ENCODE measurements at regions not wholly inside any gene's neighbourhood (a gene's known extent, or its start where the extent isn't known, plus 50 kb on each side); places are given as distances from the start of the nearest gene placed in this dataset.

- no peak for DNase-seq (ENCODE audit: low read depth)
- no peak overlapping the region for H3K4me3 ChIP-seq (ENCODE audit: low read depth, low read length)
- TF ChIP-seq CTCF (conservative IDR thresholded peaks at IDR 0.05; ENCODE audit: low read depth, low read length) = no peak
Observed at GRCh38 chr6:91464718-91465117, 877.8 kb upstream of the MAP3K7 start.

GRCh38 chr6:91464201-91464600 is 877.3 kb upstream of the MAP3K7 start:
- no peak for DNase-seq (ENCODE audit: low read depth)
- TF ChIP-seq CTCF (conservative IDR thresholded peaks at IDR 0.05; ENCODE audit: low read depth, low read length) = no peak
- no peak overlapping the region for H3K4me3 ChIP-seq (ENCODE audit: low read depth, low read length)

GRCh38 chr6:91462241-91462640 is 875.4 kb upstream of the MAP3K7 start:
- no peak for TF ChIP-seq CTCF (conservative IDR thresholded peaks at IDR 0.05; ENCODE audit: low read depth, low read length)
- DNase-seq (ENCODE audit: low read depth) = no peak
- H3K4me3 ChIP-seq (ENCODE audit: low read depth, low read length) = no peak overlapping the region

GRCh38 chr6:91453224-91453878 is 866.5 kb upstream of the MAP3K7 start:
- no peak overlapping the region for H3K4me3 ChIP-seq (ENCODE audit: low read depth, low read length)
- no peak for DNase-seq (ENCODE audit: low read depth)
- TF ChIP-seq CTCF (conservative IDR thresholded peaks at IDR 0.05; ENCODE audit: low read depth, low read length) = no peak

- no peak for DNase-seq (ENCODE audit: low read depth)
- no peak overlapping the region for H3K4me3 ChIP-seq (ENCODE audit: low read depth, low read length)
- no peak for TF ChIP-seq CTCF (conservative IDR thresholded peaks at IDR 0.05; ENCODE audit: low read depth, low read length)
Observed at GRCh38 chr6:91449539-91449938, 862.7 kb upstream of the MAP3K7 start.

GRCh38 chr6:91447530-91448254 is 860.8 kb upstream of the MAP3K7 start:
- no peak for TF ChIP-seq CTCF (conservative IDR thresholded peaks at IDR 0.05; ENCODE audit: low read depth, low read length)
- no peak overlapping the region for H3K4me3 ChIP-seq (ENCODE audit: low read depth, low read length)
- DNase-seq (ENCODE audit: low read depth) = no peak

- TF ChIP-seq CTCF (conservative IDR thresholded peaks at IDR 0.05; ENCODE audit: low read depth, low read length) = no peak
- no peak overlapping the region for H3K4me3 ChIP-seq (ENCODE audit: low read depth, low read length)
- no peak for DNase-seq (ENCODE audit: low read depth)
Observed at GRCh38 chr6:91447081-91447480, 860.2 kb upstream of the MAP3K7 start.
